Astrocyte of the hippocampus (primary cell): ENCODE measurements at regions not wholly inside any gene's neighbourhood (a gene's known extent, or its start where the extent isn't known, plus 50 kb on each side); places are given as distances from the start of the nearest gene placed in this dataset.

Source experiments
- DNase-seq: peaks from one replicate; pipeline ENCODE4 v3.0.0; 2011; ENCODE audit warnings: low read depth, low spot score

DNA sequence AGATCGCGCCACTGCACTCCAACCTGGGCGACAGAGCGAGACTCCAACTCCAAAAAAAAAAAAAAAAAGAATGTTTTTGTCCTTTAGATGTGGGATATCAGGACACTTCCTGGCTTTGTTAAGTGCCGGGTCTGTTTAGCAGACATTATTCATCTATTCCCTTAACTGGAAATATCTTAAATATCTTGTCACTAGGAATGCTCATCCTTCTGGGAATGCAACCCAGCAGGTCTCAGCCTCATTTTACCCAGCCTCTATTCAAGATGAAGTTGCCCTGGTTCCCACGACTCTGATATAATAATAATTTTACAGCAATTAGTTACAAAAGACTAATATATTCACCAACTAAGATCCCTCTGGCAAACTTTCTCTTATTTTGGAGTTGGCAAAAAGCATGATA, 260.9 kb upstream of the SLITRK3 start:
- no peak for DNase-seq

- DNase-seq, result no peak
These were observed 259.6 kb upstream of the SLITRK3 start for GRCh38 chr3:165455793-165456192.

GRCh38 chr3:165455360-165455759, 259.2 kb upstream of the SLITRK3 start:
- no peak for DNase-seq

DNA sequence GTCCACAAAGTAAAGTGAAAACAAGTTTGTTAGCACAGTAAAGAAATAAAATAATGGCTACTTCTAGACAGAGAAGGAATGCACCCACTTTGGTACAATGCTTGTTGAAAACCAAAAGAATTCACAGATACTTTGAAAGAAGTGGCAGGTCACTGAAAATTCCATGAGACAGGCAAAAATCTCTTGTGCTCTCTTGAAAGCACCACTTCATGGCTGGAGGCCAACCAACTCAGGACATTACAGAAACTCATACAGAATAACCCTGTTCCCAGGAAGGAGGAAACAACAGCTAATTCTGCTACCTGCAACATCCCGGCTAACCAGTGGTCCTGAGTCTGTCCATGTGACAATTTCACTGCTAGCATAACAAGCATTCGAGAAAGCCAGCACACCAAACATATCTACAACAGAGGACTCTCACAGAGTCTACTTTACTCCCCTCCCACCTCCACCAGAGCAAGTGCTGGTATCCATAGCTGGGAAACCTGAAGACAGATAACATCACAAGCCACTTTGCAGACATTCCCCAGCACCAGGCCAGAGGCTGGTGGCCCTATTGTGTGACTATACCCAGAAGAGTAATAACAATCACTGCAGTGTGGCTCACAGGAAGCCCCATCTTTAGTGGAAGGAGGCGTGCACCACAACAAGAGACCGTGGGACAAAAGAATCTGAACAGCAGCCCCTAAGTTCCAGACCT, 255.3 kb upstream of the SLITRK3 start:
- peak; percentile 5 for DNase-seq

DNA sequence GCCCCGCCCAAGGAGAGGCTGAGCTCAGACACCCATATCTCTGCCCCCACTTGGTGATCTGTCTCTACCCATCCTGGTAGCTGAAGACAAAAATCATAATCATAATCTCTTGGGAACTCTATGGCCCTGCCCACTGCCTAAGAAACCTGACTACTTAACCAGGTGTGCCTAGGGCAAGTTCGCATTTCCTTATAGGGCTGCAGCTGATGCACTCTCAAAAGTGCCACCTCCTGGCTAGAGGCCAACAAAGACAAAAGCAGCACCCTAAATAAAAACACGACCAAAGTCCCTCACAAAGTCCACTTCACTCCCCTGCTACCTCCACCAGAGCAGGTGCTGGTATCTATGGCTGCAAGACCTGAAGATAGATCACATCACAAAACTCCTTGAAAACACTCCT, 250.4 kb upstream of the SLITRK3 start:
- no peak for DNase-seq

- DNase-seq, result no peak
These were observed 248.6 kb upstream of the SLITRK3 start for GRCh38 chr3:165444745-165445144.

- DNase-seq, result no peak
These were observed 247.5 kb upstream of the SLITRK3 start for GRCh38 chr3:165443664-165444063.

DNA sequence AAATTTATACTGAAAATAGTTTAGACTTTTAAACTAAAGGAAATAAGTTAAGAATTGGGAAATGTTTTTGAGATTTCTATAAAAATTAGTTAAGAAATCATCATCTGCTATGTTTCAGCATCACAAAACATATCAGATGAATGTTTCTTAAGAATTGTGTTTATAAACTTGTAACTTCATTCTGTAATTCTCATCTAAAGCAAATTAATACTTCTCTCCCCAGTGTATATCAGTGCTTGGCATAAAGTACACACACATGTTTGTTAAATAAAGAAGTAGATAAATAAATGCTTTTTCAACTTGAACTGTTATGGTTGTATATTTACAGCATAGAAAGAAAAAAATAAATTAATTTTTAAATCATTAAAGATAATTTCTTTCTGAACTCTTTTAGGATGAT, 245.9 kb upstream of the SLITRK3 start:
- DNase-seq, result no peak

GRCh38 chr3:165440380-165440779, 244.2 kb upstream of the SLITRK3 start:
- no peak for DNase-seq

- DNase-seq, result no peak
These were observed 243.6 kb upstream of the SLITRK3 start for GRCh38 chr3:165439765-165440164.

DNA sequence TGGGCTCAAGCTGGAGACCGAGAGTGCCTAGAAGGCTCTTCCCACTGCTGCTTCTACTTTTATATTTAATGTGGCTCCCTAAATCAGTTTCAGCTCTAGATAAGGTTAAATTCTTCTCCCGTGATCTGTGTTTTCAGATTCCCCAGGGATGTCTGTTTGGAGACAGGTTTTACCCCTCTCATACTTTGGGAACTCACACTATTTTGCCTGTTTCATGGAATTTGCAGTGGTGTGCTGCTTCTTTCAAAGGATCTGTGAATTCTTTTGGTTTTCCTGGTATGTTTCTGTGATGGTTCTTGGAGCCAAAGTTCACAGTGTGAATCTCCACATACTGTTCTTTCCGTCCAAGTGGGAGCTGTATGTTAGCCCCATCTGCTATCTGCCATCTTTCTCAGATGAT, 238.3 kb upstream of the SLITRK3 start:
- no peak for DNase-seq

DNA sequence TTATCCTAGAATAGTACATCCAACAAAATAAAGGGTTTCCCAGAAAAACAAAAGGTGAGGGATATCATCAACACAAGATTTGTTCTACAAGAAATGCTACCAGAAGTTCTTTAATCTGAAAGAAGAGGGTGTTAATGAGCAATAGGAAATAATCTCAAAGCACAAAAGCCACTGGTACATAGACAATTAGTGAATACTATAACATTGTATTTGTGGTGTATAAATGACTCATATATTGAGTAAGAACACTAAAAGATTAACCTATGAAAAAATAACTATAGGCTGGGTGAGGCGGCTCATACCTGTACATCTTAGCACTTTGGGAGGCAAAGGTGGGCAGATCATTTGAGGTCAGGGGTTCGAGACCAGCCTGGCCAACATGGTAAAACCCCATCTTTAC, 210.2 kb upstream of the SLITRK3 start:
- DNase-seq, result no peak

GRCh38 chr3:165404357-165405027, 208.3 kb upstream of the SLITRK3 start:
- no peak for DNase-seq

- no peak for DNase-seq
These were observed 207.5 kb upstream of the SLITRK3 start for GRCh38 chr3:165403666-165404065.

GRCh38 chr3:165395188-165395587, 199.0 kb upstream of the SLITRK3 start:
- no peak for DNase-seq

GRCh38 chr3:165393461-165393860, 197.3 kb upstream of the SLITRK3 start:
- DNase-seq, result no peak

DNA sequence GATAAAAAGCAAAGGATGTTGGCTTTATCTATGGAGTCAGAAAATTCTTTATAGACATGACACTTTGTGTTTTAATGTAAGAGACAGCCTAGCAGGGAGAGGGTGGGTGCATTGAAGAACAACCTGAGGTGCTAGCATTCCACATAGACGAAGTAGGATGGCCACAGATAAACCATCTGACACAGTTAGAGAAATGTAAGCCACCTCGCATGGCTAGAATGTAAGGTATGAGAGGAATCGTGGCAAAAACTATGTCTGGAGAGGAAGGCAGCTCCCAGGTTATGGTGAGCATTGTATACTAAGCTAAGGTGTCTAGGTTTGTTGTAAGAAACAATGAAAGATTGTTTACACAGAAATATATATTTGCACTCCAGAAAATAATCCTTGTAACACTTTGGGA, 194.0 kb upstream of the SLITRK3 start:
- DNase-seq, result no peak

DNA sequence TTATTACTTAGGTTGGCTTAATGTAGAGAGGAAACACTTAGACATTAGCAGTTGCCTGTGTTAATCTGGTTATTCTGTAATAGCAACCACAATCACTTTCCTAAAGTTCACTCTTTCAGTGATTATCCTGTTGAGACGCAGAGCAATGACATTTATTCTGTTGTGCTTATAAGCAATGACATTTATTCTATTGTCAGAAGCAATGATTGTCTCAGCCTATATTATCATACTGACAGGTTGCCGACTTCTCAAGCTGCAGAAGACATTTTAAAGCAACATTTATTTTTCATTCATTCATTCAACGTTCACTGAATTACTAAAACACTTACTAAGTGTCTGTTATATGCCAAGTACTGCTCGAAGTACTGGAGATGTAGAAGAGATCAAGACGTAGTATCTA, 193.5 kb upstream of the SLITRK3 start:
- no peak for DNase-seq

DNA sequence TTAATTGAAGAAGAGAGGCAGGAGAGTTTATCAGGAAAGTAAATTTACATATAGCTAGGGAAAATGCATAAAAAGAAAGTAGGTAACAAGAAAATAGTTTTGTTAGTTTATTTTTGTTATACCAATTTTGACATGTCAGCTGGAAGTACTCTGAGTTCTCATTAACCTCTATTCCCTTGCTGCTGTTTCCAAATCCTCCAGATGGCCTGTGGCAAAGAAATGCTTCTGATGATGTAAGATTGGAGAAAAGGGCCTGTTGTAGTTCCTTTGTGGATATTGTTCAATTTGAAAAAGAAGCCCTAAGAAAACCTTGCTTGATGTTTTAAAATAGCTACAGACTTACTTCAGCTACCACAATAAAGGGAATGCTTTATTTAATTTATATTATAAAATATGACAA, 192.9 kb upstream of the SLITRK3 start:
- no peak for DNase-seq

DNA sequence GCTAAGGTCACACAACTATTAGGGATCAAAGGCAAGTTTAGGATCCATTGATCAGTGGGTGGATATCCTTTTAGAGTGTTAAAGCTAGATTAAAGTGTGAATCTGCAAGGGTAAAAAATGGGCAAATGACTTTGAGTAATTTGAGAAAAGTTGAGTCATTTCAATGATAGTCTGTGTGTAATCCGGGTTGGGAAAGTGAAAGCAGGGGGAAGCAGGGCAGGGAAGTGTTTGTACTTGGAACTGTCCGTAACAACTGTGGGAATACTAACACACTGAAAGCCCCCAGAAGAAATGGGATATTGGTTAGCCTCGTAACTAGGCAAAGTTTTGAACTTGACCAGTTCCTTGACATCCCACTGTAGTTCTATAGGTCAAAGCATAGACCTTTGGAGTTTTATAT, 187.2 kb upstream of the SLITRK3 start:
- DNase-seq, result no peak

- DNase-seq, result no peak
These were observed 186.5 kb upstream of the SLITRK3 start for GRCh38 chr3:165382672-165383071.

DNA sequence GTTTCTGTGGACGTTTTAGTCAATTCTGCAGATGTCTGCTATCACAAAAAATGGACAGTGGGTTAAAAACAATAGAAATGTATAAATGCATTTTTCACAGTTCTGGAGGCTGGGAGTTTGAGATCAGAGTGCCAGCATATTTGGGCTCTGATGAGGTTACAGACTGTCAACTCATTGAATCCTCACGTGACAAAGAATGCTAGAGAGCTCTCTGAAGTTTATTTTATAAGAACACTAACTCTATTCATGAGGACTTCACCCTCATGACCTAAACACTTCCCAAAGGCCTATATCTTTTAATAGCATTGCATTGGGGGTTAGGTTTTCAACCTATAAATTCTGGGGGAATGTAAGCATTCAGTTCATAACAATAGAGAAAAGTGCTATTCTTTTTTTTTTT, 182.6 kb upstream of the SLITRK3 start:
- DNase-seq, result no peak

DNA sequence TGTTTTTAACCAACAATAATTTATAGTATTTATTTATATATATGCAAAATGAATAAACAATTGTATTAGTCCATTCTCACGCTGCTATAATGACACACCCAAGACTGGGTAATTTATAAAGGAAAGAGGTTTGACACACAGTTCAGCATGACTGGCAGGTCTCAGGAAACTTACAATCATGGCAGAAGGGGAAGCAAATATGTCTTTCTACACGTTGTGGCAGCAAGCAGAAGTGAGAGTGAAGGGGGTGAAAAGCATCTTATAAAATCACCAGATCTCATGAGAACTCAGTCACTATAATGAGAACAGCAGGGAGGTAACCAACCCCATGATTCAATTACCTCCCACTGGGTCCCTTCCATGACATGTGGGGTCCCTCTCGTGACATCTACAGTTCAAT, 162.8 kb upstream of the SLITRK3 start:
- no peak for DNase-seq

DNA sequence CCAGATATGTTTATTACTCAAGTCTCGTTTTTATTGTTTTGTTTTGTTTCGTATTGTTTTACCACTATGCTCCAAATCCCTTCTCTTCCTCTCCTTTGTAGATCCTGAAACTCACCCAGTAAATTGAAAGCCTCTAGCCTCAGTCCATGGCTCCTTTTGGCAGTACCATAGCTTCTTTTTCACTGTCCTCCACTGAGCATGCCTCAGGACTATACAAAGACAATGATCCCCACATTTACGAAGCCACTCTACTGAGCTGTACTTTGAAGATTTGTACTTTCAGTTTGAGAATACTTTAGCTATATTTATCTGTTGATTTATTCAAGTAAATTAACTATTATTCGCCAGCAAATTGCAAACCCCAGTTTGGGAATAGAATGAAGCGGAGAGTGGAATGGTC, 159.1 kb upstream of the SLITRK3 start:
- no peak for DNase-seq
